PC-9 (cell line): ENCODE measurements at regions not wholly inside any gene's neighbourhood (a gene's known extent, or its start where the extent isn't known, plus 50 kb on each side); places are given as distances from the start of the nearest gene placed in this dataset.

Experiments used
- BruUV-seq: library from RNA; stranded (reverse); fragments of 400-500 nt; replicated peaks from 2 replicates; lab custom pipeline; 2021; lab: Mats Ljungman, UMichigan
- CTCF ChIA-PET: fragments of 300-600 bp; sonication (Branson Sonifier 250); formaldehyde crosslinking; loops from one replicate; lab custom pipeline; 2022; ENCODE audit warnings: antibody characterized with exemption; lab: Charles Lee
- POLR2A ChIA-PET: fragments of 300-600 bp; sonication (Branson Sonifier 250); formaldehyde crosslinking; loops from one replicate; lab custom pipeline; 2022; ENCODE audit warnings: antibody characterized with exemption; ENCODE audit not compliant: unreplicated experiment; lab: Charles Lee
- DNase-seq, 2 experiments: peaks; one replicate each; pipeline versions ENCODE4 v3.0.0 to v3.0.0-alpha.2; 2015 to 2022; ENCODE audit warnings: mixed read lengths in 1 of 2
- H2AFZ ChIP-seq: fragments of 200-600 bp; sonication (generic); 2 replicates; pipeline ENCODE4 v1.8.1; 2017; ENCODE audit warnings: antibody characterized with exemption
- H3F3A ChIP-seq: fragments of 200-600 bp; sonication (generic); 2 replicates; pipeline ENCODE4 v1.8.1; 2017; ENCODE audit warnings: antibody characterized with exemption, mild to moderate bottlenecking, low read depth; ENCODE audit not compliant: insufficient read depth
- H3K27ac ChIP-seq: fragments of 200-600 bp; sonication (generic); 2 replicates; pipeline ENCODE4 v1.6.1; 2016; ENCODE audit warnings: mixed run types
- H3K27me3 ChIP-seq: fragments of 200-600 bp; sonication (generic); 2 replicates; pipeline ENCODE4 v1.6.1; 2016; ENCODE audit warnings: low read depth, mixed run types; ENCODE audit not compliant: insufficient read depth
- H3K36me3 ChIP-seq: fragments of 200-600 bp; sonication (generic); 2 replicates; pipeline ENCODE4 v1.6.1; 2016; ENCODE audit warnings: low read depth, mixed run types
- H3K4me1 ChIP-seq: fragments of 200-600 bp; sonication (generic); replicated peaks from 2 replicates; pipeline ENCODE4 v1.6.1; 2016; ENCODE audit warnings: mixed run types; ENCODE audit not compliant: insufficient read depth
- H3K4me2 ChIP-seq: fragments of 200-600 bp; sonication (generic); 2 replicates; pipeline ENCODE4 v1.6.1; 2017; ENCODE audit warnings: mixed run types
- H3K4me3 ChIP-seq: fragments of 200-600 bp; sonication (generic); 2 replicates; pipeline ENCODE4 v1.6.1; 2016; ENCODE audit warnings: mixed run types
- H3K79me2 ChIP-seq: fragments of 200-600 bp; sonication (generic); 2 replicates; pipeline ENCODE4 v1.6.1; 2017; ENCODE audit warnings: low read depth, mixed run types
- H3K9me2 ChIP-seq: fragments of 200-600 bp; sonication (generic); 2 replicates; pipeline ENCODE4 v1.8.1; 2017; ENCODE audit warnings: mild to moderate bottlenecking; ENCODE audit not compliant: insufficient read depth
- H3K9me3 ChIP-seq: fragments of 200-600 bp; sonication (generic); 2 replicates; pipeline ENCODE4 v1.8.1; 2016; ENCODE audit warnings: low read depth; ENCODE audit not compliant: insufficient read depth
- H4K20me1 ChIP-seq: fragments of 200-600 bp; sonication (generic); 2 replicates; pipeline ENCODE4 v1.8.1; 2017; ENCODE audit not compliant: insufficient read depth
- CTCF ChIP-seq: fragments of 200-600 bp; sonication (generic); conservative IDR thresholded peaks from 2 replicates; pipeline ENCODE4 v1.6.1; 2017; ENCODE audit warnings: mixed run types, antibody characterized with exemption, mild to moderate bottlenecking, moderate library complexity
- EZH2 ChIP-seq: fragments of 200-600 bp; sonication (generic); IDR thresholded peaks from 2 replicates; pipeline ENCODE4 v1.8.0; 2017; ENCODE audit warnings: antibody characterized with exemption, low read depth
- intact Hi-C: fragments of 100-400 bp; cut with micrococcal nuclease; formaldehyde crosslinking; loops from one replicate; pipeline ENCODE4 v1.10.0; 2022; ENCODE audit not compliant: unreplicated experiment

- H4K20me1 ChIP-seq = no peaks in the 10 kb centered on the region
- no peaks in the 10 kb centered on the region for H3K36me3 ChIP-seq
- no peak overlapping the region for H3K4me3 ChIP-seq
- no peak overlapping the region for H2AFZ ChIP-seq
- H3K9me2 ChIP-seq = no peaks in the 10 kb centered on the region
- TF ChIP-seq EZH2 (no peak), CTCF (no peak)
- POLR2A ChIA-PET = no interaction called here
- H3K27ac ChIP-seq = no peak overlapping the region
- H3K79me2 ChIP-seq = no peaks in the 10 kb centered on the region
- no TSS peak for BruUV-seq
- no peaks in the 10 kb centered on the region for H3K9me3 ChIP-seq
- H3K27me3 ChIP-seq = no peaks in the 10 kb centered on the region
- no peak for DNase-seq
- no peaks in the 10 kb centered on the region for H3F3A ChIP-seq
- no peak overlapping the region for H3K4me2 ChIP-seq
- CTCF ChIA-PET = interaction anchor here (0.6 kb wide), 1 partner anchor 12 kb away, joined by 3 read pairs; no protein-coding TSS in a partner anchor
- intact Hi-C loops = no loop called here
- no peaks in the 10 kb centered on the region for H3K4me1 ChIP-seq
These were observed 51.7 kb upstream of the COL8A1 start for GRCh38 chr3:99586701-99587100.

GRCh38 chr3:99579965-99580364 lies 58.4 kb upstream of the COL8A1 start:
- H3K4me1 ChIP-seq = no peaks in the 10 kb centered on the region
- no peak for DNase-seq
- no peak overlapping the region for H3K4me2 ChIP-seq
- H3K79me2 ChIP-seq = no peaks in the 10 kb centered on the region
- H2AFZ ChIP-seq = no peak overlapping the region
- H3K27ac ChIP-seq = no peak overlapping the region
- H3K4me3 ChIP-seq = no peak overlapping the region
- no peaks in the 10 kb centered on the region for H3K9me2 ChIP-seq
- TF ChIP-seq EZH2 (no peak), CTCF (no peak)
- no TSS peak for BruUV-seq
- no peaks in the 10 kb centered on the region for H3K36me3 ChIP-seq
- H3K27me3 ChIP-seq = no peaks in the 10 kb centered on the region
- CTCF ChIA-PET = no interaction called here
- H3K9me3 ChIP-seq = no peaks in the 10 kb centered on the region
- POLR2A ChIA-PET = no interaction called here
- H4K20me1 ChIP-seq = no peaks in the 10 kb centered on the region
- H3F3A ChIP-seq = no peaks in the 10 kb centered on the region
- intact Hi-C loops = no loop called here

- Histone ChIP-seq H3K4me2 (no peak overlapping the region), H3K36me3 (no peaks in the 10 kb centered on the region), H3K27me3 (no peaks in the 10 kb centered on the region), H2AFZ (no peak overlapping the region), H4K20me1 (no peaks in the 10 kb centered on the region), H3K4me1 (no peaks in the 10 kb centered on the region), H3K4me3 (no peak overlapping the region), H3K9me2 (no peaks in the 10 kb centered on the region), H3K9me3 (no peaks in the 10 kb centered on the region), H3K27ac (no peak overlapping the region), H3F3A (no peaks in the 10 kb centered on the region), H3K79me2 (no peaks in the 10 kb centered on the region)
- no peak for DNase-seq
- ChIA-PET CTCF (no interaction called here), POLR2A (interaction anchor here (0.7 kb wide), 1 partner anchor 19 kb away, joined by 4 read pairs; no protein-coding TSS in a partner anchor)
- no TSS peak for BruUV-seq
- no peak for TF ChIP-seq EZH2
- intact Hi-C loops = no loop called here
These were observed 59.1 kb upstream of the COL8A1 start for GRCh38 chr3:99579246-99579645.

GRCh38 chr3:99578339-99578970 lies 59.9 kb upstream of the COL8A1 start:
- POLR2A ChIA-PET = no interaction called here
- H3K27ac ChIP-seq = no peak overlapping the region

More at GRCh38 chr3:99578339-99578970, 59.9 kb upstream of the COL8A1 start:
- BruUV-seq = no TSS peak
- H4K20me1 ChIP-seq = no peaks in the 10 kb centered on the region
- H3K36me3 ChIP-seq = no peaks in the 10 kb centered on the region
- DNase-seq = no peak
- no peak overlapping the region for H2AFZ ChIP-seq
- H3K9me3 ChIP-seq = no peaks in the 10 kb centered on the region
- H3K4me2 ChIP-seq = no peak overlapping the region
- H3K27me3 ChIP-seq = no peaks in the 10 kb centered on the region
- intact Hi-C loops = no loop called here
- H3K4me1 ChIP-seq = no peaks in the 10 kb centered on the region
- H3K9me2 ChIP-seq = no peaks in the 10 kb centered on the region
- CTCF ChIA-PET = no interaction called here
- no peaks in the 10 kb centered on the region for H3F3A ChIP-seq
- H3K79me2 ChIP-seq = no peaks in the 10 kb centered on the region
- TF ChIP-seq CTCF = no peak
- no peak for TF ChIP-seq EZH2
- H3K4me3 ChIP-seq = no peak overlapping the region
